Lung (tissue), 11 donors: ENCODE measurements at regions not wholly inside any gene's neighbourhood (a gene's known extent, or its start where the extent isn't known, plus 50 kb on each side); places are given as distances from the start of the nearest gene placed in this dataset.

ENCODE experiments used
- ATAC-seq: fragments of 200-7000 bp; cut with Tn5 transposase; one replicate; pipeline ENCODE4 v1.9.1; 2020; ENCODE audit warnings: moderate number of reproducible peaks; ENCODE audit not compliant: insufficient read depth, low FRiP score
- DNase-seq, 3 donors: peaks; one replicate each; pipeline ENCODE4 v3.0.0-alpha.2; 2013 to 2017
- H3K27ac ChIP-seq, 2 donors: one replicate each; pipeline ENCODE4 v1.5.1; 2013; ENCODE audit warnings: mild to moderate bottlenecking in 2 of 2, moderate library complexity in 2 of 2, control low read depth in 1 of 2, inconsistent platforms in 1 of 2, low read depth in 1 of 2, low read length in 1 of 2
- H3K27me3 ChIP-seq, 3 donors: one replicate each; pipeline ENCODE4 v1.5.1; 2013; ENCODE audit warnings: low read length in 2 of 3; ENCODE audit not compliant: control insufficient read depth in 3 of 3, insufficient read depth in 3 of 3
- H3K36me3 ChIP-seq, 4 donors: one replicate each; pipeline ENCODE4 v1.5.1; 2013; ENCODE audit warnings: low read length in 4 of 4, mild to moderate bottlenecking in 1 of 4, moderate library complexity in 1 of 4; ENCODE audit not compliant: control insufficient read depth in 4 of 4, insufficient read depth in 4 of 4
- H3K4me1 ChIP-seq, 5 donors: one replicate each; pipeline ENCODE4 v1.5.1; 2013; ENCODE audit warnings: low read length in 5 of 5, mild to moderate bottlenecking in 2 of 5, moderate library complexity in 1 of 5; ENCODE audit not compliant: control insufficient read depth in 5 of 5, insufficient read depth in 5 of 5
- H3K4me3 ChIP-seq: one replicate; pipeline ENCODE4 v1.5.1; 2013; ENCODE audit warnings: mild to moderate bottlenecking, control low read depth, moderate library complexity
- H3K9ac ChIP-seq, 2 donors: one replicate each; pipeline ENCODE4 v1.5.1; 2013; ENCODE audit warnings: low read length in 2 of 2, control low read depth in 1 of 2; ENCODE audit not compliant: insufficient read depth in 1 of 2
- H3K9me3 ChIP-seq, 4 donors: one replicate each; pipeline ENCODE4 v1.5.1; 2013; ENCODE audit warnings: low read length in 3 of 4, mild to moderate bottlenecking in 1 of 4, moderate library complexity in 1 of 4; ENCODE audit not compliant: control insufficient read depth in 4 of 4, insufficient read depth in 3 of 4
- WGBS, 2 donors: extraction: QIAGEN DNeasy Blood & Tissue Kit; methylation state at CpG; one replicate each; pipeline ENCODE4 v1.1.7; 2013; 5-methylcytosine and 5-hydroxymethylcytosine counted together
- TF ChIP-seq, protein P1 (sequence below): IDR thresholded peaks from 2 replicates; pipeline ENCODE4 v1.5.1; 2012; ENCODE audit warnings: mild to moderate bottlenecking; ENCODE audit errors: control extremely low read depth, extremely low read depth
- donor health status: control.
- donor health status: control.
- donor health status: Bipolar disorder and iron deficiency.
- donor health status: healthy.
- donor health status: DM: yes; HTN: yes; CAD: no.

GRCh38 chr1:105533996-105534395 is 1522.5 kb upstream of the PRMT6 start:
- Histone ChIP-seq H3K27ac (no peak overlapping the region), H3K9me3 (no peaks in the 10 kb centered on the region), H3K4me1 (no peaks in the 10 kb centered on the region), H3K4me3 (no peak overlapping the region), H3K27me3 (no peaks in the 10 kb centered on the region), H3K36me3 (no peaks in the 10 kb centered on the region), H3K9ac (no peak overlapping the region)
- DNase-seq: no peak
- 86 to 91% methylated on average over 3 of the region's 3 CpGs for WGBS, 2 donors
- ATAC-seq: no peak
- TF ChIP-seq, protein P1, sequence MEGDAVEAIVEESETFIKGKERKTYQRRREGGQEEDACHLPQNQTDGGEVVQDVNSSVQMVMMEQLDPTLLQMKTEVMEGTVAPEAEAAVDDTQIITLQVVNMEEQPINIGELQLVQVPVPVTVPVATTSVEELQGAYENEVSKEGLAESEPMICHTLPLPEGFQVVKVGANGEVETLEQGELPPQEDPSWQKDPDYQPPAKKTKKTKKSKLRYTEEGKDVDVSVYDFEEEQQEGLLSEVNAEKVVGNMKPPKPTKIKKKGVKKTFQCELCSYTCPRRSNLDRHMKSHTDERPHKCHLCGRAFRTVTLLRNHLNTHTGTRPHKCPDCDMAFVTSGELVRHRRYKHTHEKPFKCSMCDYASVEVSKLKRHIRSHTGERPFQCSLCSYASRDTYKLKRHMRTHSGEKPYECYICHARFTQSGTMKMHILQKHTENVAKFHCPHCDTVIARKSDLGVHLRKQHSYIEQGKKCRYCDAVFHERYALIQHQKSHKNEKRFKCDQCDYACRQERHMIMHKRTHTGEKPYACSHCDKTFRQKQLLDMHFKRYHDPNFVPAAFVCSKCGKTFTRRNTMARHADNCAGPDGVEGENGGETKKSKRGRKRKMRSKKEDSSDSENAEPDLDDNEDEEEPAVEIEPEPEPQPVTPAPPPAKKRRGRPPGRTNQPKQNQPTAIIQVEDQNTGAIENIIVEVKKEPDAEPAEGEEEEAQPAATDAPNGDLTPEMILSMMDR: no peak

DNA sequence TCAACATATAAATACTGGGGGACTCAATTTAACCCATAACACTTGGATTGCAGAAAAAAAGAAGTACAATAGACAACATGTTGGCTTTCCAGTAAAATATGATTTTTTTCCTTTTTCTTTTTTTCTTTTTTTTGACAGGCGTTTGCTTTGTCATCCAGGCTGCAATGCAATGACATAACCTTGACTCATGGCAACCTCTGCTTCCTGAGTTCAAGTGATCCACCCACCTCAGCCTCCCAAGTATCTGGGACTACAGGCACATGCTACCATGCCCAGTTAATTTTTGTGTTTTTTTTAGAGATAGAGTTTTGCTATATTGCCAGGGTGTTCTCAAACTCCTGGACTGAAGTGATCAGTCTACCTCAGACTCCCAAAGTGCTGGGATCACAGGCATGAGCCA is 1512.0 kb upstream of the PRMT6 start:
- no peaks in the 10 kb centered on the region for H3K27me3 ChIP-seq
- TF ChIP-seq, protein P1: no peak
- no peaks in the 10 kb centered on the region for H3K4me1 ChIP-seq
- no peak for ATAC-seq
- no peaks in the 10 kb centered on the region for H3K36me3 ChIP-seq
- H3K27ac ChIP-seq: no peak overlapping the region
- 65 to 70% methylated on average over 1 of the region's 1 CpG for WGBS, 2 donors
- no peak overlapping the region for H3K4me3 ChIP-seq
- H3K9ac ChIP-seq: no peak overlapping the region
- H3K9me3 ChIP-seq: peaks cover 0 to 4% (median 1%) of the 10 kb centered on the region in 4 donors
- no peak for DNase-seq

GRCh38 chr1:105556266-105556665 is 1500.2 kb upstream of the PRMT6 start:
- H3K27ac ChIP-seq: no peak overlapping the region
- H3K9me3 ChIP-seq: no peaks in the 10 kb centered on the region
- 49 to 67% methylated on average over 2 of the region's 2 CpGs for WGBS, 2 donors
- ATAC-seq (no peak), DNase-seq (no peak)
- H3K9ac ChIP-seq: no peak overlapping the region
- H3K27me3 ChIP-seq: no peaks in the 10 kb centered on the region
- H3K36me3 ChIP-seq: no peaks in the 10 kb centered on the region
- H3K4me3 ChIP-seq: no peak overlapping the region
- TF ChIP-seq, protein P1: no peak
- H3K4me1 ChIP-seq: no peaks in the 10 kb centered on the region

- Histone ChIP-seq H3K9ac (no peak overlapping the region), H3K9me3 (no peaks in the 10 kb centered on the region), H3K4me1 (no peaks in the 10 kb centered on the region), H3K36me3 (no peaks in the 10 kb centered on the region), H3K27ac (no peak overlapping the region), H3K4me3 (no peak overlapping the region), H3K27me3 (no peaks in the 10 kb centered on the region)
- TF ChIP-seq, protein P1: no peak
- ATAC-seq: no peak
- no peak for DNase-seq
These were observed 1498.5 kb upstream of the PRMT6 start for GRCh38 chr1:105558023-105558422.
